MCF 10A (cell line): ENCODE measurements at regions not wholly inside any gene's neighbourhood (a gene's known extent, or its start where the extent isn't known, plus 50 kb on each side); places are given as distances from the start of the nearest gene placed in this dataset.

Experiments used
- BruUV-seq: library from RNA; stranded (reverse); fragments of 400-500 nt; replicated peaks from 2 replicates; lab custom pipeline; 2021; lab: Mats Ljungman, UMichigan
- CTCF ChIA-PET: fragments of 300-600 bp; sonication (Branson Sonifier 250); formaldehyde crosslinking; extraction: SDS; loops from one replicate; lab custom pipeline; 2021; ENCODE audit warnings: antibody characterized with exemption, inconsistent platforms; lab: Yijun Ruan, JAX
- POLR2A ChIA-PET: fragments of 300-600, 350-650 bp; sonication (Branson Sonifier 250); formaldehyde crosslinking; extraction: SDS; loops from one replicate; lab custom pipeline; 2020; ENCODE audit warnings: antibody characterized with exemption, inconsistent platforms; lab: Yijun Ruan, JAX
- DNase-seq: peaks from one replicate; pipeline ENCODE4 v3.0.0-alpha.2; 2018; ENCODE audit not compliant: unreplicated experiment
- H3K27ac Mint-ChIP-seq: one replicate; pipeline ENCODE4 v1.8.0; 2022; ENCODE audit warnings: mild to moderate bottlenecking, low read depth, mixed read lengths; ENCODE audit not compliant: unreplicated experiment
- H3K27me3 Mint-ChIP-seq: one replicate; pipeline ENCODE4 v1.8.0; 2022; ENCODE audit warnings: mixed read lengths; ENCODE audit not compliant: insufficient read depth, unreplicated experiment
- H3K36me3 Mint-ChIP-seq: one replicate; pipeline ENCODE4 v1.8.0; 2022; ENCODE audit warnings: mild to moderate bottlenecking, moderate library complexity, mixed read lengths; ENCODE audit not compliant: insufficient read depth, unreplicated experiment
- H3K4me1 Mint-ChIP-seq: one replicate; pipeline ENCODE4 v1.8.0; 2022; ENCODE audit warnings: mixed read lengths; ENCODE audit not compliant: insufficient read depth, unreplicated experiment
- H3K4me3 Mint-ChIP-seq: one replicate; pipeline ENCODE4 v1.8.0; 2022; ENCODE audit warnings: mild to moderate bottlenecking, moderate library complexity, mixed read lengths; ENCODE audit not compliant: unreplicated experiment
- H3K9me3 Mint-ChIP-seq: one replicate; pipeline ENCODE4 v1.8.0; 2022; ENCODE audit warnings: mixed read lengths; ENCODE audit not compliant: unreplicated experiment
- intact Hi-C: fragments of 100-400 bp; cut with micrococcal nuclease; formaldehyde crosslinking; loops from 2 replicates; pipeline ENCODE4 v1.14.1; 2022
- TF ChIP-seq, protein P1 (sequence below): fragments of 200-600 bp; IDR thresholded peaks from one replicate; pipeline ENCODE4 v1.8.0; 2022; ENCODE audit warnings: antibody characterized with exemption, mild to moderate bottlenecking; ENCODE audit not compliant: unreplicated experiment

DNA sequence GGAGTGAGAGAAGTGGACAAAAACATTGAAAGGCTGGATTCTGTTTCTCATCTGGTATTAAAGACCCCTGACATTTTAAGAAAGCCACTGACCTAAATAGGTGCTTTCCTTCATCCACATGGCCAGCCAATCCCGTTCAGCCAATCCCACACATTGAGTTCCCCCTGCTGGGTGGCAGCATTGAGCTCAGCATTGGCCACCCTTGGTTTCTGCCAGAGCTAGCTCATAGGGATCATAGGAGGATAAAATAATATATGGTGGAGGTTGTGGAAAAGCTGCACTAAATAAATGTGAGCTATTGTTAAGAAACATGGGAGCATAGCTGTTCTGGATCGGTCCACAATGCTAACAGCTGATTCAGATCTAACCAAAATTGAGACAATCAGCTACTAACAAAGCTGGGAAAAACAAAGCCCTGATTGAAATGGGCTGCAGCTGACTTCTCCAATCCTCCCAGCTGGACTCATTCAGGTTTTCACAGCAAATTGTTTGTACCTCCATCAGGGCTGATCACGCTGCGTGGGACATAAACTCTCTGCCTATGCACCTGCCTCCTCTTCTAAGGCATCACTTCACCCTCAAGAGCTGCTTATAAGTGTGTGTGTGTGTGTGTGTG is 256.5 kb downstream of the EMP1 start:
- intact Hi-C loops: no loop called here
- ChIA-PET POLR2A (no interaction called here), CTCF (interaction anchor here (0.5 to 2.0 kb wide), 6 partner anchors 43 to 203 kb away, joined by 3 to 8 read pairs (median 4); no protein-coding TSS in a partner anchor)

DNA sequence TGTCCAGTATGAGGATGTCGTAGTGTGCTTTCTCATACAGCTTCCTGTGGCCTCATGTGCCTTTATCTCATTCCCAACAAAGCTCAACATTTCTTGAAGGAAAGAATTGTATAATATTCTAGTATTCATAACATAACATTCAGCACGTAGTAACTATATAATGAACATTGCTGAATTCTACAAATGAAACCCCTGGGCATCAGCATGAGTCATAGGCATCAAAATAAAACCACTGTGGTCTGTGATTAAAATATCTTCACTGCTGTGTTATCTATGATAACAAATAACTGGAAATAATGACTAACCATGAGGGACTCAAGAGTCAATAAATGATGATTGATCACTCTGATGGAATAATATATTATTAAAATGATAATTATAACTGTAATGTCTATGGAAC is 255.2 kb downstream of the EMP1 start:
- peaks cover 1% of the 10 kb centered on the region for H3K27me3 Mint-ChIP-seq
- no peaks in the 10 kb centered on the region for H3K36me3 Mint-ChIP-seq
- no peak overlapping the region for H3K4me3 Mint-ChIP-seq
- intact Hi-C loops: no loop called here
- no peaks in the 10 kb centered on the region for H3K9me3 Mint-ChIP-seq
- ChIA-PET POLR2A (no interaction called here), CTCF (interaction anchor here (1.3 kb wide), 1 partner anchor 10 kb away, joined by 3 read pairs; no protein-coding TSS in a partner anchor)
- DNase-seq: no peak
- TF ChIP-seq, protein P1, sequence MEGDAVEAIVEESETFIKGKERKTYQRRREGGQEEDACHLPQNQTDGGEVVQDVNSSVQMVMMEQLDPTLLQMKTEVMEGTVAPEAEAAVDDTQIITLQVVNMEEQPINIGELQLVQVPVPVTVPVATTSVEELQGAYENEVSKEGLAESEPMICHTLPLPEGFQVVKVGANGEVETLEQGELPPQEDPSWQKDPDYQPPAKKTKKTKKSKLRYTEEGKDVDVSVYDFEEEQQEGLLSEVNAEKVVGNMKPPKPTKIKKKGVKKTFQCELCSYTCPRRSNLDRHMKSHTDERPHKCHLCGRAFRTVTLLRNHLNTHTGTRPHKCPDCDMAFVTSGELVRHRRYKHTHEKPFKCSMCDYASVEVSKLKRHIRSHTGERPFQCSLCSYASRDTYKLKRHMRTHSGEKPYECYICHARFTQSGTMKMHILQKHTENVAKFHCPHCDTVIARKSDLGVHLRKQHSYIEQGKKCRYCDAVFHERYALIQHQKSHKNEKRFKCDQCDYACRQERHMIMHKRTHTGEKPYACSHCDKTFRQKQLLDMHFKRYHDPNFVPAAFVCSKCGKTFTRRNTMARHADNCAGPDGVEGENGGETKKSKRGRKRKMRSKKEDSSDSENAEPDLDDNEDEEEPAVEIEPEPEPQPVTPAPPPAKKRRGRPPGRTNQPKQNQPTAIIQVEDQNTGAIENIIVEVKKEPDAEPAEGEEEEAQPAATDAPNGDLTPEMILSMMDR: no peak
- no peak overlapping the region for H3K27ac Mint-ChIP-seq
- BruUV-seq: no TSS peak
- H3K4me1 Mint-ChIP-seq: no peaks in the 10 kb centered on the region

More for the DNA sequence above, 256.5 kb downstream of the EMP1 start:
- Mint-ChIP-seq H3K27me3 (peaks cover 14% of the 10 kb centered on the region), H3K27ac (no peak overlapping the region), H3K36me3 (no peaks in the 10 kb centered on the region), H3K4me3 (no peak overlapping the region), H3K4me1 (no peaks in the 10 kb centered on the region), H3K9me3 (no peaks in the 10 kb centered on the region)
- BruUV-seq: no TSS peak
- DNase-seq: no peak
- TF ChIP-seq, protein P1: no peak

DNA sequence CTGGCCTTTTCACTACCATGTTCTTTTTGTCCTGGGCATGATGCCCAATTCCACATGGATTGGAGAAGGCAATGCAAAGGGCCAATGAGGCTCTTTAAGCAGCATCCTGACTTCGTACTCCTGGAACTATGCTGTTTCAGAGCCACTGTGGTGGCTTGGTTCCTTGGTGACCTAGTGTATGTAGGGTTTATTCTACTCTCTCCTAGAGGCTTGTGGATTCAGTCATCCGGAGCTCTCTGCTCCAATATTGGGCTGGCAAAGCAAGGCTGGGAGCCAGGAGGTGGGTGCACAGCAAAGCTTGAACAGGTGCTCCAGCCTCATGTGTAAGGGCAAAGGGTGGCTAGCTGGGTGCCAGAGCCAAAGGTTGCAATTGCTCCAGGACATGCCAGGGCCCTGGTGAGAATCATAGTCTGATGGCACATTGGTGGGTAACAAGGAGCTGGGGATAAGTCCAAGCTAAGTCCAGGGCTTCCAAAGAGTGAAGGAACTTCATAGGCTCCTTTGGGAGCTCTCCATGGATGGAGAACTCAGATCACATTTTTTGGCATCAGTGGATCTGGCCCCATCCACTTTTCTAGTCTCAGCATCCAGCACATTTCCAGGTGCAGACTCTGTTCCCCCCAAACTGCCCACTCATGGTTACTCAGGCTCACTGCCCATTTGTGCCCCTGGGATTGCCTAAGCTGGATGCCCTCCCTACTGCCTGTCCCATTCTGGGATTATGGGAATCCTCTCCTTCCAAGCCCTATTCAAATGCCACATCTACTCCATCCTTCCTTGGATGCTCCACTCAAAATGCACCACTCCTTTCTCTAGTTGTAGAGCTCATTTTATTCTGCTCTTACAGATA is 253.9 kb downstream of the EMP1 start:
- Mint-ChIP-seq H3K36me3 (no peaks in the 10 kb centered on the region), H3K4me3 (no peak overlapping the region), H3K27ac (no peak overlapping the region), H3K4me1 (no peaks in the 10 kb centered on the region), H3K9me3 (no peaks in the 10 kb centered on the region), H3K27me3 (no peaks in the 10 kb centered on the region)
- no TSS peak for BruUV-seq
- POLR2A ChIA-PET: no interaction called here
- DNase-seq: no peak
- CTCF ChIA-PET: interaction anchor here (0.6 to 0.8 kb wide), 3 partner anchors 12 to 1503 kb away, joined by 3 read pairs; no protein-coding TSS in a partner anchor
- TF ChIP-seq, protein P1: no peak
- intact Hi-C loops: no loop called here

DNA sequence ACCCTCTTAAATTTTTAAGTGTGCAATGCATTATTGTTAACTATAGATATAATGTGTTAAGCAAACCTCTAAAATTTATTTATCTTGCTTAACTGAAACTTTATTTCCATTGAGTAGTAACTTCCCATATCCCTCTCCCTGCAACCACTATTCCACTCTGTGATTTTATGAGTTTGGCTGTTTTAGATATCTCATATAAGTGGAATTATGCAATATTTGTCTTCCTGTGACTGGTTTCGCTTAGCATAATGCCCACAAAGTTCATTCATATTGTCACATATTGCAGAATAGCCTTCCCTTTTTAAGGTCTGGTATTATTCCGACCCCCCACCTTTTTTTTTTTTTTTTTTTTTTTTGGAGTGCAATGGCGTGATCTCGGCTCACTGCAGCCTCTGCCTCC is 247.6 kb downstream of the EMP1 start:
- no peak overlapping the region for H3K27ac Mint-ChIP-seq
- ChIA-PET CTCF (no interaction called here), POLR2A (no interaction called here)
- intact Hi-C loops: no loop called here
- TF ChIP-seq, protein P1: no peak
- H3K4me1 Mint-ChIP-seq: no peaks in the 10 kb centered on the region
- H3K36me3 Mint-ChIP-seq: no peaks in the 10 kb centered on the region
- H3K27me3 Mint-ChIP-seq: no peaks in the 10 kb centered on the region
- DNase-seq: no peak
- H3K4me3 Mint-ChIP-seq: no peak overlapping the region
- no TSS peak for BruUV-seq
- no peaks in the 10 kb centered on the region for H3K9me3 Mint-ChIP-seq
